Fibroblast of villous mesenchyme (primary cell): ENCODE measurements at regions not wholly inside any gene's neighbourhood (a gene's known extent, or its start where the extent isn't known, plus 50 kb on each side); places are given as distances from the start of the nearest gene placed in this dataset.
"Not testable (repeated sequence)": the region's sequence is repeated elsewhere in the genome, so short reads cannot be mapped to it uniquely, and the experiment has no call there.

ENCODE experiments used
- DNase-seq: peaks from one replicate; pipeline ENCODE4 v3.0.0-alpha.2; 2010; ENCODE audit warnings: low read depth
- H3K4me3 ChIP-seq: 2 replicates; pipeline ENCODE4 v1.5.1; 2011; ENCODE audit warnings: low read depth, mild to moderate bottlenecking, low read length
- CTCF ChIP-seq: IDR thresholded peaks from 2 replicates; pipeline ENCODE4 v1.5.1; 2012; ENCODE audit warnings: low read depth, mild to moderate bottlenecking, low read length; ENCODE audit not compliant: insufficient read depth

GRCh38 chr12:124673801-124674617, 106.6 kb upstream of the NCOR2 start:
- TF ChIP-seq CTCF: no peak
- no peak overlapping the region for H3K4me3 ChIP-seq
- no peak for DNase-seq

- not testable (repeated sequence) for DNase-seq, H3K4me3 ChIP-seq
Measured at GRCh38 chr12:124669271-124669721, 101.9 kb upstream of the NCOR2 start.

GRCh38 chr12:124668602-124669001, 101.2 kb upstream of the NCOR2 start:
- no peak overlapping the region for H3K4me3 ChIP-seq
- no peak for DNase-seq
- TF ChIP-seq CTCF: no peak

- DNase-seq: no peak
- H3K4me3 ChIP-seq: no peak overlapping the region
- TF ChIP-seq CTCF: no peak
Measured at GRCh38 chr12:124667506-124668326, 100.3 kb upstream of the NCOR2 start.

- TF ChIP-seq CTCF: no peak
- H3K4me3 ChIP-seq: no peak overlapping the region
- no peak for DNase-seq
Measured at GRCh38 chr12:124666722-124667259, 99.4 kb upstream of the NCOR2 start.

GRCh38 chr12:124665511-124665910, 98.1 kb upstream of the NCOR2 start:
- DNase-seq: no peak
- TF ChIP-seq CTCF: no peak
- H3K4me3 ChIP-seq: no peak overlapping the region
